ENCODE measurements at regions not wholly inside any gene's neighbourhood (a gene's known extent, or its start where the extent isn't known, plus 50 kb on each side); places are given as distances from the start of the nearest gene placed in this dataset.

DNA sequence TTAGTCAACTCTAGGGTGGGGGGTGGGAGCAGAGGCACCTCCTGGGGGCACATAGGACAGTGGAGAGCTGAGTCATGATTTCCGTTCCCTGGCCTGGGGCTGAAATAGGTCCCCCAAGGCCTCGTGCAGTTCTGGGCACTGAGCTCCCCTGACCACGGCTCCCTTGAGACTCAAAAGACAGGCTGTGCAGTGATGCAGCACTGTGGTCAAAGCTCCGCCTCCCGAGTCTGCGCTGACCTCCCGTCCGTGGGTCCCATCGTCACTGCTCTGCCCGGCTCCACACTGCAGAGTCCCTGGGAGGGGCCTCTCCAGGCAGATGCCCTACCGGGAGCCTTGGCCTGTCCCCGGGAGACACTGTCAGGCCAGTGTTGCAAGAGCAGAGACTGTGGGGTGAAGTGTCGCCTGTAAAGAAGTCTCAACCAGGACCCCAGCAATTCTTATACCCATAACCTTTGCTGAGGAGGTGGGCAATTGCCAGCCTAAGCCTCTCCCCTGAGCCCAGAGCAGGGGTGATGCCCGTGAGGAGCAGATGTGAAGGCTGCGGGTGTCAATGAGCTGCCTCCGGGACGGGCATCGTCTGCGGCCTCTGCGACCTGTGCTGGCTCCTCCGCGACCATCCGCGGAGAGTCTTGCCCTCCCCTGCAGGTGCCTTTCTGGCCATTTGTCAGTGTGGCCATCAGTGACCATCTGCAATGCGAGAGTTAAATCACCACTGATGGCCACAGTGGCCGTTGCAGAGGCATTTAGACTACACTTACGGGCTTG, 877.3 kb downstream of the BRD1 start:
- TF ChIP-seq, protein P1, sequence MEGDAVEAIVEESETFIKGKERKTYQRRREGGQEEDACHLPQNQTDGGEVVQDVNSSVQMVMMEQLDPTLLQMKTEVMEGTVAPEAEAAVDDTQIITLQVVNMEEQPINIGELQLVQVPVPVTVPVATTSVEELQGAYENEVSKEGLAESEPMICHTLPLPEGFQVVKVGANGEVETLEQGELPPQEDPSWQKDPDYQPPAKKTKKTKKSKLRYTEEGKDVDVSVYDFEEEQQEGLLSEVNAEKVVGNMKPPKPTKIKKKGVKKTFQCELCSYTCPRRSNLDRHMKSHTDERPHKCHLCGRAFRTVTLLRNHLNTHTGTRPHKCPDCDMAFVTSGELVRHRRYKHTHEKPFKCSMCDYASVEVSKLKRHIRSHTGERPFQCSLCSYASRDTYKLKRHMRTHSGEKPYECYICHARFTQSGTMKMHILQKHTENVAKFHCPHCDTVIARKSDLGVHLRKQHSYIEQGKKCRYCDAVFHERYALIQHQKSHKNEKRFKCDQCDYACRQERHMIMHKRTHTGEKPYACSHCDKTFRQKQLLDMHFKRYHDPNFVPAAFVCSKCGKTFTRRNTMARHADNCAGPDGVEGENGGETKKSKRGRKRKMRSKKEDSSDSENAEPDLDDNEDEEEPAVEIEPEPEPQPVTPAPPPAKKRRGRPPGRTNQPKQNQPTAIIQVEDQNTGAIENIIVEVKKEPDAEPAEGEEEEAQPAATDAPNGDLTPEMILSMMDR (IDR thresholded peaks at IDR 0.05; ENCODE audit: borderline replicate concordance, insufficient read depth, low read depth, low read length), result no peak
- H3K4me3 ChIP-seq (ENCODE audit: low read depth, low read length), result no peak overlapping the region

DNA sequence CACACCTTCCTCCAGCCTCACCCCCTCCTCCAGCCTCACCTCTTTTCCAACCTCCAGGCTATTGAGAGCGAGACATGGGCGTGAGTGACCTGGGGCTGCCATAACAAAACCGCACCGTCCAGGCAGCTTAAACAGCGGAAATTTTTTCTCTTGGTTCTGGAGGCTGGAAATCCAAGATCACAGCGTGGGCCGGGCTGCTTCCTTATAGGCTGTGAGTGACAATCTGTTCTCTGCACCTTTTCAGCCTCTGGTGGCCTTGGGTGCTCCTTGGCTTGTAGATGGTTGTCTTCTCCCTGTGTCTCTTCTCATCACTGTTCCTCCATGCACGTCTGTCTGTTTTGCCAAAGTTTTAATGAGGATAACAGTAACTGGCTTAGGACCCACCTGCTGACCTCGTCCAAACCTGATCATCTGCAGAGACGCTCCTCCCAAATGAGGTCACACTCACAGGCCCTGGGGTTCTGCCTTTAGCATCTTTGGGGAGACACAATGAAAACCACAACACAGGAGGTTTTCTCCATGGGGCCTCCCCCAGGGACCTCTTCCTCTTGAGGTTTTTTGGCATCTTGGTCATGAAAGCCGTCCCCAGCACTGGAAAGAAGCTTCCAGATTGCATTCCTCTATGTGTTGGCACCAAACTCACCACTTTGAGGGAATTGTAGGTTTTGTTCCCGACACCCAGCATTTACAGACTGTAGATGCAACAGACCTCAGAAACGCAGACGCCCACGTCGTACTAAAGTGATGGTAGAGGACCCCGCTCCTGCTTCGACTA, 878.1 kb downstream of the BRD1 start:
- TF ChIP-seq, protein P1 (IDR thresholded peaks at IDR 0.05; ENCODE audit: borderline replicate concordance, insufficient read depth, low read depth, low read length), result no peak
- H3K4me3 ChIP-seq (ENCODE audit: low read depth, low read length), result no peak overlapping the region

DNA sequence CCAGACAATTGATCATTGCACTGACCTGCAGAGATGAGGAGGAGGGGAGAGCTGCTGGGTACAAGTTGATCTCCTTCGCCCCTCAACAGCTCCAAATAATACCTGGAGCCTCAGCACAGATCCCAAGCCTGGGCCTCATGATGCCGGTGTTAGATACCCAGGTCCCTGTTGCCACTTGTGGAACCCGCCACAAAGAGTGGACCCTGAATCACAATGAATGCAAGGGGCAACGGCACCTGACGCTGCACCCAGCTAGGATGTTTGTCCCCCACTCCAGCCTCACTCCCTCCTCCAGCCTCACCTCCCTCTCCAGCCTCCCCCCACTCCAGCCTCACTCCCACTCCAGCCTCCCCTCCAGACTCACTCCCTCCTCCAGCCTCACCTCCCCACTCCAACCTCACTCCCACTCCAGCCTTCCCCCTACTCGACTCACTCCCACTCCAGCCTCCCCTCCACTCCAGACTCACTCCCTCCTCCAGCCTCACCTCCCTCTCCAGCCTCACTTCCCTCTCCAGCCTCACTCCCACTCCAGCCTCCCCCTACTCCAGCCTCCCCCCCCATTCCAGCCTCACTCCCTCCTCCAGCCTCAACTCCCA, 879.0 kb downstream of the BRD1 start:
- H3K4me3 ChIP-seq (ENCODE audit: low read depth, low read length), result no peak overlapping the region
- TF ChIP-seq, protein P1 (IDR thresholded peaks at IDR 0.05; ENCODE audit: borderline replicate concordance, insufficient read depth, low read depth, low read length), result no peak

DNA sequence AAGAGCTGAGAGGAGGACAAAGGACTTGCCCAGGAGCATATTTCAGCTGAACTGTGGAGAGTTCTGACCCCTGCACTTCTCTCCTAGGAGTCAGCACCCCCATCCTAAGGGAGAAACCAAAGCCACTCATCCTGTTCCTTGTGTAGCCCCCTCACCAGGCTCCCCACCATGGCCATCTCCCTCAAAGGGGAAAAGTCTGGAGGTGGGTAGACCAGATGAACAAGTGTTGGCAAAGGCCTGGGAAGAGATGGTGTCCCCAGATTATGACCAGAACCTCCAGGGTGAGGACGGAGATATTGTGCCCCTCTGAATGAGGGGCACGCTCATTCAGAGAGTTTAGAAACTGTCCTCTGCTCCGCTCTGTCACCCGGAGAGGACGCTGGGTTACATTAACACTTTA, 880.0 kb downstream of the BRD1 start:
- TF ChIP-seq, protein P1 (IDR thresholded peaks at IDR 0.05; ENCODE audit: borderline replicate concordance, insufficient read depth, low read depth, low read length), result no peak
- no peak overlapping the region for H3K4me3 ChIP-seq (ENCODE audit: low read depth, low read length)

DNA sequence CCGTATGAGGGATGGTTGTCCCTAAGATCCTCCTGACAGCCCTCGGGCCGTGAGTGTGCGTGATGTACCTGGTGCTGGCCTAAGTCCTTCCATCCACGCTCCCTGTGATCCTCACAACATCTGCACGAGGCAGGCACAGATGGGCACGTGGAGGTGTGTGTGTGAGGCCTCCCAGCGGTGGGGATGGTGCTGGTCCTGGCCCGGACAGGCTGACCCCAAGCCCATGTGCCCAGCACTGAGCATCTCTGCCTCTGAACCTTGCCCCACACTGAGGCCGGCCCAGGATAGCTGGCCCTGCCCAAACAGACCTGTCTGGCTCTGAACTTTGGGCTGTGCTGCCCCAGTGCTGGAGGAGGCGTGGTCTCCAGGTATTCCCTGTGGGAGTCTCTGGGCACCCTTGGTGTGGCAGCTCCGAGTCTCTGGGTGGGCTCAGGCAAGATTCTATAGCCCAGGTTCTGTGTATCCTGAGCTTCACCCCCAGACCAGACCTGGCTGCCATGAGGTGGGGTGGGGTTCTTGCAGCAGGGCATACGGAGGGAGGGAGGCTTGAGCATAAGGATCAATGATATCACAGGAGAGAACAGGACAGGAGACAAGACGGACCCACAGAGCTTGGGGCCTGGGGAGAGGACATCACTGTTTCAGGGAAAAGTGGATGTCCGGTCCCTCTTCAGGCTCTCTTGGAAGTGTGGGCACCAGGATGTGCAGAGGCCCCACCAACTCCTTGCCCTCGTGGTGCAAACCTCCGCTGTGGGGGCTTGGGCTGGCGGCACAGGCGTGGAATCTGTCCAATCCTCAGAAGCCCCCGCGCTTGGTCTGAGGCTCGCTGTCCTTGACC, 881.8 kb downstream of the BRD1 start:
- no peak overlapping the region for H3K4me3 ChIP-seq (ENCODE audit: low read depth, low read length)

More for the DNA sequence above, 881.8 kb downstream of the BRD1 start:
- TF ChIP-seq, protein P1 (IDR thresholded peaks at IDR 0.05; ENCODE audit: borderline replicate concordance, insufficient read depth, low read depth, low read length), result no peak
